GM18508 (cell line): ENCODE measurements at regions not wholly inside any gene's neighbourhood (a gene's known extent, or its start where the extent isn't known, plus 50 kb on each side); places are given as distances from the start of the nearest gene placed in this dataset.
A peak's percentile ranks its signal among the peaks of the same experiment; 100 is the strongest.
"Not testable (repeated sequence)": the region's sequence is repeated elsewhere in the genome, so short reads cannot be mapped to it uniquely, and the experiment has no call there.

Source experiments
- ATAC-seq: cut with Tn5 transposase; IDR thresholded peaks from one replicate; pipeline ENCODE4 v1.9.1; 2021; ENCODE audit warnings: moderate number of reproducible peaks; ENCODE audit not compliant: insufficient read depth, unreplicated experiment

DNA sequence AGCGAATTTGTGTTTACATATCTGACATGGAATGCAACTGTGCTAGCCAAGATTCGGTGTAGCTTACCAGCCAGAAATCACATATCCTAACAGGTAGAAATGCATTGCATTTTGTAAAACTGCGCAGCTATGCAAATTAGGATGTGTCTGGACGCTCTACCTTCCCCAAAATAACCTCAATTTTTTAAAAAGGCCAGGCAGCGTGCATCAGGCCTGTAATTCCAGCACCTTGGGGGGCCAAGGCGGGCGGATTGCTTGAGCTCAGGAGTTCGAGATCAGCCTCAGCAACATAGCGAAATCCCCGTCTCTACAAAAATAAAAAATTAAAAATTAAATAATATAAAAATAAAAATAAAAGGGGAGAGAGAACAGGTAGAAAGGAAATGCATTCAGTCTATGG lies 305.0 kb downstream of the TYW1 start:
- no peak for ATAC-seq

DNA sequence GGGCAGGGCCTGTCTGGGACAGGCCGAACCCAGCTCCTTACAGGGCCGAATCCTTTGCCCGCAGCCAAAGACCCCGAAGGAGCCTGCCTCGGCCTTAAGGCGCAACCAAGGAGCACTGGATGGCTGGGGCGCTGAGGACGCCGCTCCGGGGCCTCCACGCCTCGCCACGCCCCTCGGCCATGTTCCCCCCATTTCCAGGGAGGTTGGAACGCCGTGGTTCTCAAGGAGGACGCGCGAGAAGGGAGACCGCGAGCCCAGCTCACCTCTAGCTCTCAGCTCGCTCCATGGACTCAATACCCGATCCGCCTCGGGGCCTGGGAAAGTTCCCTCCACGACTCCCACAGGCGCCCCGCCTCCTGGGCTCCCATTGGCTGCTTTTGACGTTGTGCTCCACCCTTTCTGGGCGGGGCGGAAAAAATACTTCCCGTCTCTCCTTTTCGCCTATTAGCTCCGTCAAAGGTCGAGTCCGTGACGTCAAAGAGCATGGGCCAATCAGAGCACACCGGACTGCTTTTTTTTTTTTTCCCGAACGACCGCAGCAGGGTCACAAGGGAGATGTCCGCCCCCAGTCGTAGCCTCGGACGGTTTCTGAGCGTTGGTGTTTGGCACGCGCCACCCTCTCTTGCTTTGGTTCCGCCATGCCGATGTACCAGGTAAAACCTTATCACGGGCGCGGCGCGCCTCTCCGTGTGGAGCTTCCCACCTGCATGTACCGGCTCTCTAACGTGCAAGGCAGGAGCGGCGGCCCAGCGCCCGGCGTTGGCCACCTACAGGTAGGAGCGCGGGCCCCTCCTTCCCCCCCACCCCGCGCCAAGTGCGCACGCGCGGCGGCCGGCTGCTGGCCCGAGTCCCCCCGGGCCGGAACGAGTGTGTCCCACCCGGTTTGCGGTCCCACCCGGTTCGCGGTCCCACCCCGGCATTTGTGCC lies 305.7 kb downstream of the TYW1 start:
- peak; percentile 73 for ATAC-seq

DNA sequence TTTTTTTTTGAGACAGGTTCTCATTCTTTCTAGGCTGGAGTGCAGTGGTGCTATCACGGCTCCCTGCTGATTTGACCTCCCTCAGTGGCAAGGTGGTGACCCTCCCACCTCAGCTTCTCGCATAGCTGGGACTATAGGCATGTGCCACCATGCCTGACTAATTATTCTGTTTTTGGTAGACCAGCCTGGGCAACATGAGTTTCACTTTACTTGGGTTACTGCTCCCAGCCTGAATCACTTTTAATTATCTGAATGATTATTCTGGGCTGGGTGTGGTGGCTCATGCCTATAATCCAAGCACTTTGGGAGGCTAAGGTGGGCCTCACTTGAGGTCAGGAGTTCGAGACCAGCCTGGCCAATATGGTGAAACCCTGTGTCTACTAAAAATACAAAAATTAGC lies 308.2 kb downstream of the TYW1 start:
- ATAC-seq, result not testable (repeated sequence)

DNA sequence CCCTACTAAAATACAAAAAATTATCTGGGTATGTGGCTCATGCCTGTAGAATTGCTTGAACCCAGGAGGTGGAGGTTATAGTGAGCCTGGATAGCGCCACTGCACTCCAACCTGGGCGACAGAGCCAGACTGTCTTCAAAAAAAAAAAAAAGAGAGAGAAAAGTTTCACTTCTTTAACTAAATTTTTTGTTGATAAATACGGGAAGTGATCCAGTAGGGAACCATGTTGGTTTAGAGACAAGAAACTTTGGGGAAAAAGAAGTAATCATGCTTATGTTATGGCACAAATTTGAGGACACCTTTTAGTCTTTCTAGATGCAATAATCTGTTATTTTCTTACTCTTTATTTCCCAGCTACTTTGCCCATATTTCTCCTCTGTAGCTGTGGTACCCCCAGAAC lies 309.7 kb downstream of the TYW1 start:
- ATAC-seq, result no peak

DNA sequence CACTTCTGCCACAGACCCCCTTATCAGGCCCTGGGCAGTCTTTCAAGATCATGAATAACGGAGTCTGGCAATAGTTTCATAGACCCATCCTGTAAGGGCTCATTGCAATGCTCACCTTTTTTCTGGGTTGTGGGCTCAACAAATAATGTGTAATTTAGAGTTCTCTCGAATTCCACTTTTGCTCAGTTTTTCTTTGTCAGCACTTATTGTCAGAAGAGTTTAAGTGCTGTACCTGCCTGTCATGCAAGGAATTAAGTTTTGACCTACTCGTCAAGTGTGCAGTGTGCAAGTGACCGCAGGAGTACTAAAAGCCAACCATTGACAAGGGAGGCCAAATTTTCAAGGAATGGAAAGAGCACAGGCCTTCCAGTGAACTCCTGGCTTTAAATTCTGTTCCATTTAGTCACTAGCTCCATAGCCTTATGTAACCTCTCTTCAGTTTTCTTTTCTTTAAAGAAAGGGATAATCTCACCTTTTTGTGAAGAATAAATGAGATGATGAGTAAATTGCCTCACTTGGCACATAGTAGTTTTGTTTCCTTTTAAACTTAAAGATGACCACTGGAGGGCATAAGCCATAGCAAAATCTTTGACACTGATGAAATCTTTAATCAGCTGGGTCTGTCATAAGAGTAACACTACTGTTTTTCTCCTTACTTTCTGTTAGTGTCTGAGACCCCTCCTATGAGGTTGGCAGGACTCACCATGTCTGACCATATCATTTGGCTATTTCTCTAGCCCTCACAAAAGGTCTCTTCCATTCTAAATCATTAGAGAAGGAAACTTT lies 313.3 kb downstream of the TYW1 start:
- no peak for ATAC-seq

DNA sequence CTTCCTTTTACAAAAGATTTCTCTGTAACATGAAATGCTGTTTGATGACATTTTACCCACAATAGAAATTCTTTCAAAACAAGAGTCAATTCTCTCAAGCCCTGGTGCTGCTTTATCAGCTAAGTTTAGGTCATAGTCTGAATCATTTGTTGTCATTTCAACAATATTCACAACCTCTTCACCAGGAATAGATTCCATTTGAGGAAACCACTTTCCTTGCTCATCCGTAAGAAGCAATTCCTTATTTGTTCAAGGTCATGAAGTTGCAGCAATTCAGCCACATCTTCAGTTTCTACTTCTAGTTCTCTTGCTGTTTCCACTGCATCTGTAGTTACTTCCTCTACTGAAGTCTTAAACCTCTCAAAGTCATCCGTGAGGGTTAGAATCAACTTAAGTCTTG lies 315.3 kb downstream of the TYW1 start:
- ATAC-seq, result no peak

DNA sequence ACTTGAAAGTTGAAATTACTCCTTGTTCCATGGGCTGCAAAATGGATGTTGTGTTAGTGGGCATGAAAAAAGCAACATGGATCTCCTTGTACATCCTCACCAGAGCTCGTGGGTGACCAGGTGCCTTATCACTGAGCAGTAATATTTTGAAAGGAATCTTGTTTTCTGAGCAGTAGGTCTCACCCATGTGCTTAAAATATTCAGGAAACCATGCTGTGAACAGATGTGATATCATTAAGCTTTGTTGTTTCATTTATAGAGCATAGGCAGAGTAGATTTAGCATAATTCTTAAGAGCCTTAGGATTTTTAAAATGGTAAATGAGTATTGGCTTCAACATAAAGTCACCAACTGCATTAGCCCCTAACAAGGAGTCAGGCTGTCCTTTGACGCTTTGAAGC lies 316.6 kb downstream of the TYW1 start:
- ATAC-seq, result no peak

DNA sequence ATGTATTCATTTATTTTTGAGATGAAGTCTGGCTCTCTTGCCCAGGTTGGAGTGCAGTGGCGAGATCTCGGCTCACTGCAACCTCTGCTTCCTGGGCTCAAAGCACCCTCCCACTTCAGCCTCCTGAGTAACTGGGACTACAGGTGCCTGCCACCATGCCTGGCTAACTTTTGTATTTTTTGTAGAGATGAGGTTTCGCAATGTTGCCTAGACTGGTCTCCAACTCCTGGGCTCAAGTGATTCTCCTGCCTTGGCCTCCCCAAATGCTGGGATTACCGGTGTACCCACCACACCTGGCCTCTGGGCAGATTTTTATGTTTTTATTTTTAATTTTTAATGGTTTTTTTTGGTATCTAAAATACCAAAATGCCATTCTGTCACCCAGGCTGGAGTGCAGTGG lies 320.3 kb downstream of the TYW1 start:
- ATAC-seq, result not testable (repeated sequence)

DNA sequence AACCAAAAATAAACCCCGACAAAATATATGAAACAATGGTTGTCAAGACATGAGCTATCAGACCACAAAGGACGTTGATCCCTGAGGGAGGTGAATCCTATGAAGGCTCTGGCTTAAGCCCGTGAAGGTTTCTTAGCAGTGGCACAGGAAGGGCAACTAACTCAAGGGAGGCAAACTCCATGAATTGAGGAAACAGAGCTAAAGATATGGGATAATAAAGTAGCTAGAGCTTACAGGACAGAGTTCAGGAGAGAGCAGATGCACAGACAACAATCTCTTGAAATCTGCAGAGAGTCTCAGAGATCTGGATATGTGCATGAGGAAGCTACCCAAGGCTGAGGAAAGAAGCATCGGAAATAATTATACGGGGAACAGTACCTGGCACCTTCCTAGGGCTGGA lies 331.6 kb downstream of the TYW1 start:
- not testable (repeated sequence) for ATAC-seq

DNA sequence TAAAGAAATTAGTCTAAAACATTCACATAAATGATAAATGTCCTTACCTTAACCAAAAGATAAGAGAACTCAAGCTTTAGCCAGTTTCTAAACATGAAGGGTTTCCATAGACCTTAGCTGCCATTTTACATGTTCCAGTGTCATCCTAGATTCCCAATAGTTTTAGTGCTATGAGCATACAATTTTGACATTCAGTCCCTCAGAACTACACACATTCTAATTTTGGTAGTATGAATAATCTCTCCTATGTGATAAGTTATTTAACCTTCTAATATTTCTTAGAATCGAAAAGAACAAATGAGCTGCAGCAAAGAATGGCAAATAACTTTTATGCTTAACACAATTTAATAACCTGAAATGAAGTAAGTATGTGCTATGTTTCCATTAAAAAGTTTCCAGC lies 338.5 kb downstream of the TYW1 start:
- ATAC-seq, result not testable (repeated sequence)

DNA sequence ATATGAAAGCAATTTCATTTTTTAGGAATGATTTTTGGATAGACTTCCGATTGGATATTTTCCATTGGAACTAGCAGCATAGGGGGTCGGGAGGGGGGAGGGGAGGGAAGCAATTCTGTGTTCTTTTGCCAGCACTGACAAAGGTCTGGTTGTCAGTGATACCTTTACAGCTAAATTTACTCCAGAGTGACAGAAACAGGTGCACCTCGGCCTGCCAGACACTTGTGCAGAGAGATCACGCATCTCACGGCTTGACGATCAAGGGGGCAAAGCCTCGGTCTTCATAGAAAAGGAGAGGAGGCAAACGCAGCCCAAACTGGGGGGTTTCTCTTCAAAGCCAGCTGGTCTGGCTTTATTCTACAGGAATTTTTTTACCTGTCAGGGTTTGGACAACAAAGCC lies 339.0 kb downstream of the TYW1 start:
- ATAC-seq, result not testable (repeated sequence)

DNA sequence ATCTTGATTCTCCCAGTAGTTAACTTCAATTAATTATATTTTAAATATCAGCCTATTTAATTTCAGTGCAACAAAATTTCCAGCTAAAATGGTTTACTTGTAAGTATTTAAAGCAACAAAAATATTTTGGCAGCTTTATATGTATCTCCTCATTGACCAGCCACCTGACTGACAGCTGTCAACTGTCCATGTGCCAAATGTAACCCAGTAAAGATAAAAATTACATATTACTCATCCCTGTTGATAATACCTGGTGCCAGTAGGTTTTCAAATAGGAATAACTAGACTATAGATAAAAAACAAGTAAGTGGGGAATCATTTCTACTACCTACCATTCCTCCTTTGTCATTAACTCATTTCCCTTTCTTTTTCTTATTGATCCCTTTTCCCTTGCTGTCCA lies 341.9 kb downstream of the TYW1 start:
- ATAC-seq, result not testable (repeated sequence)

DNA sequence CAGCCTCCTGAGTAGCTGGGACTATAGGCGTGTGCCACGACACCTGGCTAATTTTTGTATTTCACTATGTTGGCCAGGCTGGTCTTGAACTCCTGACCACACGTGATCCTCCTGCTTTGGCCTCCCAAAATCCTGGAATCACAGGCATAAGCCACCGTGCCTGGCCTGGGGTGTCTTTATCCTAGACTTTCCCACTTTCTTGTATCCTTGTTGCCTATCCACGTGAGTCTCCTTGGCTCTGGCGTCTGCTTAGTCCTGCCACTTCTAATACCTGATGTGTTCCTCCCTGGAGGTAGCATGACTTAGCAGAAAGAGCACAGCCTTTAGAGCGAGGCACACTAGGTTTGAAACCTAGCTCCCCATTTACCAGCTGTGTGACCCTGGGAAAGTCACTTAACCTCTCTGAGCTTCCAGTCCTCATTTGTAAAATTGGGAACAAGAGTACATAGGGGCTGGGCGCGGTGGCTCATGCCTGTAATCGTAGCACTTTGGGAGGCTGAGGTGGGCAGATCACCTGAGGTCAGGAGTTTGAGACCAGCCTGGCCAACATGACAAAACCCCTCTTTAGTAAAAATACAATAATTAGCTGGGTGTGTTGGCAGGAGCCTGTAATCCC lies 344.6 kb downstream of the TYW1 start:
- ATAC-seq, result no peak

DNA sequence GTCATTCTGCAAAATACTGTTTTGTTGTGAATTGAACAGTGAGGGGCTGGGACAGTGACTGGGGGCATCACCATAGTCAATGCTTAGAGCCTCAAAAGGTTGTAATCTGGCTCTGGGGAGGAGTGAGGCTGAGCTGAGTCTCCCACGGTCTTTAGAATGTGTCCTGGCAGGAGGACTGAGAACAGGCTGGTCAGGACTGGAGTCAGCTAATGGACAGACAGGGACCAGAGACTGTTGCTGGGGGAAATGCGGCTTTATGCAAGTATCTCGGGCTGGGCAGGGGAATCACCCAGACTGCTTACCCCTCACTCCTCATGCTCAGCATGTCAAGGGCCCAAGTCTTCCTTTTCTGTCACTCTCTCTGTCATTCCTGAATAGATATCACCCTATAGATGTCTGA lies 346.5 kb downstream of the TYW1 start:
- no peak for ATAC-seq

DNA sequence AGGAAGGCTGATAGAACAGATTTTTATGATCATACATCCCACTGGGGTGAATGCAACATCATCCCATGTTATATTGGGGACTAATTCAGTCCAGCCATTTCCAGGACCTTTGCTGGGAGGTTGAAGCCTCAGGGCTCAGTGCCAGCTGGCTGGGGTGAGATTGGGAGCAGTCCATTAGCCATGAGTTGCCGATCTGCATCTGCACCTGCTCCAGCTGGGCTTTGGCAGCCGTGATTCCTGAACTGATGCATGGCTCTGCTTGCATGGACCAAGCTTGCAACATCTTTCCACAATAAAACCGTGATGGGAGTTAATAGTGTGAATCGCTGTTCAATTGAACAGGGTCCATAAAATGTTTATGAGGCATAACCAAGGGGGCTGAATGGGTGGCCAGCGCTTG lies 346.9 kb downstream of the TYW1 start:
- no peak for ATAC-seq

DNA sequence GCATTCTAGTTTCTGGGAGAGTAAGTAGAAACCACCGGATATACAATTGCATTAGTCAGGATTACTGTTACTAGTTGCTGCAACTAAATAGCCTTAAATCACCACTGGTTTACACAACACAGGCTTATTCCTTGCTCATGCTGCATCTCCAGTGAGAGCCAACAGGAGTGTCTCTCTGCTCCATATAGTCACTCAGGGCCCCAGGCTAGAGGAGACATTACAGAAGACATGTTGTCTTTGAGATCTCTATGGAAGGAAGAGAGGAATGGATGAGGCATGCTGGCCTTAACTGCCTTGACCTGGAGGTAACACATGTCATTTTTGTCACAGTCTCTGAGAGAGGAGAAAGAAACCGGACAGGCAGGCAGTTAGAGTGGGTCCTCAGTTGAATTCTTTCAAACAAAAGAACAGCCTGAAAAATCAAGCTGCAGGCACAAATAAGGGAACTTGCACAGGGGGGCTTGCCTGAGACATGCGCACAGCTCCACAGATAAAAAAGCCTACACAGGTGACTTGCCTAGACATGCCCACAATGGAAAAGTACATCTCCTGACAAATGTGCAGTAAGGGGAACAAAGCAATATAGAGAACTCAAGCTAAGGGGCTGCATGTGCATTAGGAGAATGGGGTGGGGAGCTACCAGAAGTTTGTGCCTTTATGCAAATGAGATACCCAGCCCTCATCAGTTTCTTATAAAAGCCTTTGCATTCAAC lies 348.0 kb downstream of the TYW1 start:
- no peak for ATAC-seq

DNA sequence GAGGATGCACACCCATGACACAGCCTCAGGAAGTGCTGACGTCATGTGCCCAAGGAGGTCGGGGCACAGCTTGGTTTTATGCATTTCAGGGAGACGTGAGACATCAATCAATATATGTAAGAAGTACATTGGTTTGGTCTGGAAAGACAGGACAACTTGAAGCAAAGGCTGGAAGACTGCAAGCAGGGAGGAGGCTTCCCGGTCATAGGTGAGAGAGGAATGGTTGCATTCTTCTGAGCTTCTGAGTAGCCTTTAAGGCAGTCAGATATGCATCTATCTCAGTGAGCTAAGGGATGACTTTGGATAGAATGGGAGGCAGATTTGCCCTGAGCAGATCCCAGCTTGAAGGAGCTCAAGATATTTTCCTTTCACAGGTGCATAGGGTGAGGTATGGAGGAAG lies 349.5 kb downstream of the TYW1 start:
- ATAC-seq, result no peak

DNA sequence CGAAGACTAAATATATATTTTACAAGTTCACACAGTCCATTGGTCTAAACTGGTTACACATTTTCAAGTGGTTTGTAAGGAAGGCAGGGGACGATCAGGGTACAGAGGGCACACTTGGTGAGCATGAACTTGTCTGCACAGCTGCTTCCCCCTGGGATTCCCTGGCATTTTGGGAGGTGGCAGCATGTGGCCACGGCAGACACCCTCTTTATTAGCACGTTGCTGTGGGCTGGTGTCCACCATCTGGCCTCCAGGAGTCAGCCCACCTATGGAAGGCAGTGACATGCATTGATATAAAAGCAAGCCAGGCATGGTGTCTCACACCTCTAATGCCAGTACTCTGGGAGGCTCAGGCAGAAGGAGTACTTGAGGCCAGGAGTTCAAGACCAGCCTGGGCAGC lies 350.2 kb downstream of the TYW1 start:
- ATAC-seq, result no peak

DNA sequence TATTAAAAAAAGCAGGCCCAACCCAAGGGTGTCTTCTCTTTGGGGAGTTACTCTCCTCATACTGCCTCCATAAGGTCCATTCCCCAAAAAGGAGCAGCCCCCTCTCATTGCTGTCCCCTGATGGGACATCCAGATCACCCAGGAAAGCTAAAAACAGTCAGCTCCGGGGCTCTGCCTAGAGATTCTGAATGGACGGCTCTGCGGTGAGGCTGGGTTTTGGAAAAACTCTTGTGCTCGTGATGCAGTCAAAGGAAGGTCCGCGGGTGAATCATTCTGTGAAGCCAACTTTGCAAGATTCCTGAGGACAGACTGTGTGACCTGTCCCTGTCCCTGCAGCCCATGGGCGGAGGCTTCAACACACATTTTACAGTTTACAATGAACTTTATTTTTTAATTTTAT lies 351.5 kb downstream of the TYW1 start:
- no peak for ATAC-seq

DNA sequence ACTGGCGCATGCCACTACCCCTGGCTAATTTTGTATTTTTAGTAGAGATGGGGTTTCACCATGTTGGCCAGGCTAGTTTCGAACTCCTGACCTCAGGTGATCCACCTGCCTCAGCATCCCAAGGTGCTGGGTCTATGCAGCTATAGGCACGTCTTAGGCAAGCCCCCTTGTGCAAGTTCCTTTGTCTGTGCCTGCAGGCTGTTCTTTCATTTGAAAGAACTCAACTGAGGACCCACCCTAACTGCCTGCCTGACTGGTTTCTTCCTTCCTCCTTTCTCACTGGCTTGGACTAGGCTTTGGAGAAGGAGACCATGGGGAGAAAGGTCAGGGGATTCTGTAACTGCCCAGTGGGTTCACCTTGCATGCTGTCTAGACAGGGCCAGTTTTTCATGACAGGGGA lies 361.0 kb downstream of the TYW1 start:
- ATAC-seq, result not testable (repeated sequence)
